ENCODE measurements at regions not wholly inside any gene's neighbourhood (a gene's known extent, or its start where the extent isn't known, plus 50 kb on each side); places are given as distances from the start of the nearest gene placed in this dataset.

DNA sequence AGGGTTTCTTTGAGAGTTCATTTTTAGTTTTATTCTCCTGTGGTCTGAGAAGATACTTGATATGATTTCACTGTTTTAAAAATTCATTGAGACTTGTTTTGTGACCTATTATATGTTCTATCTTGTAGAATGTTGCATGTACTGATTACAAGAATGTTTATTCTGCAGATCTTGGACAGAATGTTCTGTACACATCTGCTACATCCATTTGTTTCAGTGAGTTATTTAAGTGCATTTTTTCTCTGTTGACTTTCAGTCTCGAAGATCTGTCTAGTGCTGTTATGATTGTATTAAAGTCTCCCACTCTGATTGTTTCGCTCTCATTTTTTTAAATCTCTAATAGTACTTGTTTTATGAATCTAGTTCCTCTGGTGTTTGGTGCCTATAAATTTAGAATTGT, 1319.8 kb downstream of the TMEM121 start:
- DNase-seq (ENCODE audit: low read depth in 1 of 2, low spot score in 1 of 2): no peak

DNA sequence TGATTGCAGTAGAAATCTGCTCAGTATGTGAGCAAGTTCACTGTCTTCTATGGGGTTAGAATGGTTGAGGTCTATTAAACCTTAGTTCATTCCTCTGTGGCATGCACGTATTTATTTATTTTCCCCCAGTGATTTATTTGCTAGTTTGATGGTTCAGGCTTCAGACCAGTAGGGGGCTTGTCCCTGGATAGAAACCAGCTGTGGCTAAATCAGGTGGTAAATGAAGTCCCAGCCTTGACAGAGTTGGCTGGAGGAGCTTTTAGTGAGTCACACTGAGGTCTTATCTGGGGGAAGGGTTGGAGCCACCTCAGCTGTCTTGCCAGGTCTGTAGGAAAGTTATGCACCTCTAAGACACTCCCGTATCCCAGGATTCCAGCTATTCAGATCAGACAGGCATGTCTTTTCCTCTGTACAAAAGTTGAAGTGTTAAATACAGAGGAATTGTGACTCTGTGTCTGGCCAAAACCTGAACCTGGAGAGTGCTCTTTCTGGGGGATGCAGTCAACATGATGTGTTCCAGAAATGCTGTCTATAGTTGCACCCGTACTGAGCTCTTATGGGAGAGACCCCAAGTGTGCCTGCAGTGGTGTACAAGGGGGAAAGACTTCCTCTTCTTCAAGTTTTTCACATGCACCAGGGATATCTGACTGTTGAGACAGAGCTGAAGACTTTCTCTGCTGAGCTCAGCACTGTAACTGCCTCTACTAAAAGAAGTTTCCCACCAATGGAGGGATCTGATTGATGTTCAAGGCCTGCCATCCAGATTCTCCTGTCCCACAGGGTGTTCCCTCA, 1322.1 kb downstream of the TMEM121 start:
- DNase-seq (ENCODE audit: low read depth in 1 of 2, low spot score in 1 of 2): no peak

DNA sequence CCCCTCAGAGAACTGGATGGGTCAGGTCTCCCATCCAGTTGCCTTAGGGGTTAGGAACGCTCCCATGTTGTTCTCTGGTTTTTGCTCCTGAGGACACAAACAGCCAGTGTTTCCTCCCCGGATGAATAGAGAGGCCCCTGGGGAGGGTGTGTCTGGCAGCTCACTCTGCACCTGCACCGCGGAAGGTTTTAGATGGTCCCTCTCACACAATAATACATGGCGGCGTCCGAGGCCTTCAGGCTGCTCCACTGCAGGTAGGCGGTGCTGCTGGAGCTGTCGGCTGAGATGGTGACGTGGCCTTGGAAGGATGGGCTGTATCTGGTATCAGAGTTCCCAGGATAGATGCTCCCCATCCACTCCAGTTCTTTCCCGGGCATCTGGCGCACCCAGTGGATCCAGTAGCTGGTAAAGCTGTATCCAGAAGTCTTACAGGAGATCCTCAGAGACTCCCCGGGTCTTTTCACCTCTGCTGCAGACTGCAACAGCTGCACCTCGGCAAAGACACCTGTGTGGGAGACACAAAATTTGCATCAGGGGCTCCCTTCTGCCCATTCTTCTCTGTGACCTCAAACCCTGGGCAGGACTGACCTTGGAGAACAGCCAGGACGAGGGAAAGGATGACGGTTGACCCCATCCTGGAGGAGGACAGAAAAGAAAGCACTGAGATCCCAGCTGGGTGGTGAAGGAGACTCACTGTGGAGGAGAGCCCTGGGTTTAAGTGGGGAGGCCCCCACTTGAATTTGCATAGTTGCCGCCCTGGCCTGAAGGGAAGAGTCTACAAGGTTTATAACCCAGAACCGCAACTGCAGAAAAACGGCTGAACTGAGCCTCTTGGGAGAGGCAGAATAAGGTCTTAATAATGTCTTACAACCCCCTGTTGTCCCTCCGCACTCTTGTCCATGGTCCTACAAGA, 1324.8 kb downstream of the TMEM121 start:
- no peak for DNase-seq (ENCODE audit: low read depth in 1 of 2, low spot score in 1 of 2)

DNA sequence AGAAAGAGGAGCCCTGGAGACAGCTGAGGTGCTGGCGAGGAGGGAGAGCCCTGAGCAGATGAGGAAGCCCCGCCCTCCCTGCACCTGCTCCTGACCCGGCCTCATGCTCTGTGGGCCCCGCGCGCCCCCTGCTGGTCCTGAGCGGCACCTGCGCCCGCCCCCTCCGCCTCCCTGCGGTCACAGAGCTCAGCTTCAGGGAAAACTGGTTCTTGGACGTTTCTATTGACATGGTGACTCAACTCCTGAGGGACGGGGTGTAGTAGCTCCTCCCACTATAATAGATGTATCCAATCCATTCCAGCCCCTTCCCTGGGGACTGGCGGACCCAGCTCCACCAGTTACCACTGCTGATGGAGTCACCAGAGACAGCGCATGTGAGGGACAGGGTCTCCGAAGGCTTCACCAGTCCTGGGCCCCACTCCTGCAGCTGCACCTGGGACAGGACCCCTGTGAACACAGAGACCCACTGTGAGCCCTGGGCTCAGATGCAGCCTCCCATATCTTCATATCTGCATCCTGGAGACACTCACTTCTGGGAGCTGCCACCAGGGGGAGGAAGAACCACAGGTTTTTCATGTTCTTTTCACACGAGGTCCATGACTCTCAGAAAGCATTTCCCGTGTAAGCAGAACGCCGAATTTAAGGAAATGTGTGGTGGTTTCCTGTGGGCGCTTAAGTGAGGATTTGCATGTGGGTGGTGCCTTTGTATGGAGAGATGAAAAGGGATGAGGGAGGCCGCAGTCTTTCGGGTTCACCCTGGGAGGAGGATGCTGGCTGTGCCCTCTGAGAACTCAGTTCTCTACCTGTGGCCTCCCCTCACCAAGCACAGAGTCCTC, 1346.4 kb downstream of the TMEM121 start:
- DNase-seq (ENCODE audit: low read depth in 1 of 2, low spot score in 1 of 2): peak; percentile 78 to 79

DNA sequence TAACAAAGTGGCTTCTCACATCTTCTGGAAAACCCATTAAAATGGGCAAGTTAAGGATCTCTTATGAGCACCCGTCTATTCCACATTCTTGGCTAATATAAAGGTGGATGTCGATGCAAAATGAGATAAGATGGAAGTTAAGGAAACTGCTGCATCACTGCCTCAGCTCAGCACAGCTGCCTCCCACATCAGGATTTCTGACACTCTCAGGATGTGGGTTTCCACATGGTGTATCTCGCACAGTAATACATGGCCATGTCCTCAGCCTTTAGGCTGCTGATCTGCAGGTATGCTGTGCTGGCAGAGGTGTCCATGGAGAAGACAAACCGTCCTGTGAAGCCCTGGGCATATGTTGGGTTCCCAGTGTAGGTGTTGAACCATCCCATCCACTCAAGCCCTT, 1348.0 kb downstream of the TMEM121 start:
- DNase-seq (ENCODE audit: low read depth in 1 of 2, low spot score in 1 of 2): no peak

DNA sequence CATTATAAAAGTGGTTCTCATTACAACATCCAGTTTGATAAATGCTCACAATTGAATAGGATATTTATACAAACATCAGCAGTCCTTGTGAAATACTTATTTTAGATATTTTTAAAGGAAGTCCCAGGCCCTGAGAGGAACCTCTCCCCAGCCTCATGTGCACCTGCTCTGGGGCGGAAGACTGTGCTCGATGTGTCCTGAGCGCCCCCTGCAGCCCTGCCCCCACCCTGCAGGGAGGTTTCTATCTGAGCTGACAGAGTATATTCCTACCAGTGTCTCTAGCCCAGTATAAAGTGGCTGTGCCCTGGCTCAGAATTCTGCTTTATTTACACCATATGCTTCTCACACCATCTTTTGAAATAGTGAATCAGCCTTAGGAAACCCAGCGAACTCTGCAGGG, 1349.1 kb downstream of the TMEM121 start:
- DNase-seq (ENCODE audit: low read depth in 1 of 2, low spot score in 1 of 2): no peak

DNA sequence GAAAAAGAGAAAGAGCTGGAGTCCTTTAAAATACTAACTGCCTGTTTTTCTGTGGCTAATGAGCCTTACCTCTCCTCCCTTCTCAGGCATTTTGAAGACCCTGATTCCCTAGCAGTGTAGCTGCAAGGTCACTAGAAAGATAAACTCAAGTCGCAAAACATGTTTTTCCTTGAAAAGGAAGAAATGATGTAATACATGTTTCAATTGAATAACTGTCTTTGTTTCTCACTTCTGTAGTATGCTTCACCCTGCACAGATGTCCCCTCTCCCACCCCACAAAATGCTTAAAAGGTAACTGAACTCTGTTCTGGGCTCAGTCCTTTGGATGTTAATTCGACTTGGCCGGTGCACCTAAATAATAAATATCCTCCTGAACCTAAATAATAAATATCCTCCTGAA, 1350.3 kb downstream of the TMEM121 start:
- DNase-seq (ENCODE audit: low read depth in 1 of 2, low spot score in 1 of 2): no peak

DNA sequence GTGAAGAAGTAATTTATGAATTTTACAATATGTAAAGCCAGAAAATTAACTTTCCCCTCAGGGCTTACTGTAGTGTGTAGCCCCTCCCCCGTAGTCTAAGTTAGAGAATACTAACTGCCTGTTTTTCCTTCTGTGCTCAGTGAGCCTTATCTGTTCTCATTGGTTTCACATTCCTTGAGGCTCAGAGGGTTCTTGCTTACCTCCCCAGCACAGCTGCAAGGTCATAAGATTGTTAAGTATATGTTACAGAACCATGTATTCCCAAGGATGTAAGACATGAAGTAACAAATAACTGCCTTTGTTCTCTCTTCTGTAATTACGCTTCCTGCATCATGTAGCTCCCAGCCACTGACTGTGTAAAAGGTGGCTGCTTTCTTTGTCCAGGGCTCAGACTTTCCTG, 1351.1 kb downstream of the TMEM121 start:
- no peak for DNase-seq (ENCODE audit: low read depth in 1 of 2, low spot score in 1 of 2)

DNA sequence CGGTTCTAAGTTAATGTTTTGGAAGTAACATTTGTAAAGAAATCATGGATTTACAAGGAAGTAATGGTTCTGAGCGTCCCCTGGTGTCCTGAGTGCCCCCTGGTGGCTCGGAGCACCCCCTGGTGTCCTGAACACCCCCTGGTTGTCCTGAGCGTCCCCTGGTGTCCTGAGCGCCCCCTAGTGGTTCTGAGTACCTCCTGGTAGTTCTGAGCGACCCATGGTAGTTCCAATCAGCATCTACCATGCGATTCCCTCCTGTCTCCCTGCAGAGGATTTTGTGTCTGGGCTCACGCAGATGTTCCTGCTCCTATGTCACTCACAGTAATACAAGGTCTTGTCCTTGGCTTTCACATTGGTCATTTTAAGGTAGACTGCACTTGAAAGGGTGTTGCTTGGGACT, 1352.9 kb downstream of the TMEM121 start:
- peak in 1 of 2 donors; percentile 34 for DNase-seq (ENCODE audit: low read depth in 1 of 2, low spot score in 1 of 2)

DNA sequence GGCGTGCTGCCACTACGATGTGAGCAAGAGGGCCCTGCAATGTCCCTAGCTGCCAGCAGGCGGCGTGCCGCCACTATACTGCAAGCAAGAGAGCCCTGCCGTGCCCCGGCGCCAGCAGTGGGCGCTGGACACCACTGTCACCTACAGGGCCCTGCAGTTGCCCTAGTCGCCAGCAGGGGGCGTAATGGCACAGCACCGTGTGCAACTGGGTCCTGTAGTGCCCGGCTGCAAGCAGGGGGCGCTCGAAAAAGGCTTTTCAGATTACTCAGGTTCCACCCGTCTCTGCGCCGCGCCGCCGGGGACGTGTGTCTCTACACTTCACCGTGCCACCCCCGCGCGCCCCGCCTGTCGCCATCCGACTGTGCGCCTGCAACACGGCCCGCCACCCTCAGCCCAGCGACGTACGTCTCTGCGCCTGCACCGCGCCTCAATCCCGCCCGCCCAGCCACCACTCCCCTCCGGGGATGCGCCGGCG, 1356.9 kb downstream of the TMEM121 start:
- no peak for DNase-seq (ENCODE audit: low read depth in 1 of 2, low spot score in 1 of 2)
